HG02798 (cell line): ENCODE measurements at regions not wholly inside any gene's neighbourhood (a gene's known extent, or its start where the extent isn't known, plus 50 kb on each side); places are given as distances from the start of the nearest gene placed in this dataset.

Experiments
- ATAC-seq: cut with Tn5 transposase; IDR thresholded peaks from one replicate; pipeline ENCODE4 v1.9.1; 2021; ENCODE audit warnings: mild to moderate bottlenecking; ENCODE audit not compliant: unreplicated experiment, poor library complexity

DNA sequence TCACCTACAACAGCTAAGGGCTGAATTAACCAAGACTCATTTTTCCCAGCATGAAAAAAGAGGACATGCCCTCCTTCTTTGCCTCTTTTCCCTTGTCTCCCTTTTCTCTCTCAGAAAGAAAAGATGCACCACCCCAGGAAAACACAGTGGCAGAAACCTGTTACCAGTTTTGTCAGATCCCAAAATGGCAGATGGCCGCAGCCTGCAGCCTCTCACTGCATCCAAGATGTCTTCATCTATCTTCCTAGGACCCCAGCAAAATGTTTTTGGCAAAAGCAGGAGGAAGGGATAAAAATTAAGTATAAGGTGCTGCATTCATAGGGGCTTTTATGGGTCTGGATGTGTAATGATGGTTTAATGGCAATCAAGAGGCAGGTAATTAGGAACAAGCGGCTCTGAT, 266.6 kb upstream of the NPVF start:
- no peak for ATAC-seq

DNA sequence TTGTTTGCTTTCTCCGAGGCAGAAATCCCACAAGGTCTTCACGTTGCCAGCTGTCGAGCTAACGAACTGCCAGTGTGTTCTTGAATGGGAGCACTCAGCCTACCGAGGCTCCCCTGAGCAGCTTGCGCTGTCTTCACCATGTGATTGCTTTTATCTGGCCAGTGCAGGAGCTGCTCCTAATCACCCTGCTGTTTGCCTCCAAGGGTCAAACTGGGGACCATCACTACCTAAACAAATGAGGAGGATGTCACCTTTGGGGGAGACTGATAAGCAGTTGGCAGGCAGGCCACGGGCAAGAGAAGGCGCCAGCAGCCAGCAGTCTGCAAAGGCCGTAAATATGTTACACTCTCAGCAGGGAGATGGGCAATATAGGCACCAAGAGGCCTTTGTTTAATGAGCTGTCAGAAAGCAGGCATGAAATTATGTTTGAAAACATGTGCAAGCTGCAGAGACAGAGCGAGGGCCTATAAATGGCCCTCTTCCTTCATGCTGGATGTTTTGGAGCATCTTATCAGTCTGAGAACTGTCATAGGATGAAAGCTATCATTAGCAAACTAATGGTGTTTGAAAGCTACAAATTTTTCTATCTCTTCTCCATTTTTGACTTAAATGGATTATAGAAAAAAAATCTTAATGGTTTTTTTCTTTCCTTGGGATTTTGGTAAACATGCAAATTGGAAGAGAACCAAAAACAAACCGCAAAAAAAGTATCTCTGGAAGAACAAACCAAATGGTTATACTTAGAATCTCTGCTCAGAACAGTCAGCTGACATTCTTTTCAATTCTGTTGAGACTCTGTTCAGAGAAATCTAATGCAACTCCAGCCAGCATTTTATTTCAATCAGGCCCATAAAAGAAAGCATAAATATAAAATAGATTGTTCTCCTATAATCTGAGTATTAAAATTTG, 267.3 kb upstream of the NPVF start:
- no peak for ATAC-seq

DNA sequence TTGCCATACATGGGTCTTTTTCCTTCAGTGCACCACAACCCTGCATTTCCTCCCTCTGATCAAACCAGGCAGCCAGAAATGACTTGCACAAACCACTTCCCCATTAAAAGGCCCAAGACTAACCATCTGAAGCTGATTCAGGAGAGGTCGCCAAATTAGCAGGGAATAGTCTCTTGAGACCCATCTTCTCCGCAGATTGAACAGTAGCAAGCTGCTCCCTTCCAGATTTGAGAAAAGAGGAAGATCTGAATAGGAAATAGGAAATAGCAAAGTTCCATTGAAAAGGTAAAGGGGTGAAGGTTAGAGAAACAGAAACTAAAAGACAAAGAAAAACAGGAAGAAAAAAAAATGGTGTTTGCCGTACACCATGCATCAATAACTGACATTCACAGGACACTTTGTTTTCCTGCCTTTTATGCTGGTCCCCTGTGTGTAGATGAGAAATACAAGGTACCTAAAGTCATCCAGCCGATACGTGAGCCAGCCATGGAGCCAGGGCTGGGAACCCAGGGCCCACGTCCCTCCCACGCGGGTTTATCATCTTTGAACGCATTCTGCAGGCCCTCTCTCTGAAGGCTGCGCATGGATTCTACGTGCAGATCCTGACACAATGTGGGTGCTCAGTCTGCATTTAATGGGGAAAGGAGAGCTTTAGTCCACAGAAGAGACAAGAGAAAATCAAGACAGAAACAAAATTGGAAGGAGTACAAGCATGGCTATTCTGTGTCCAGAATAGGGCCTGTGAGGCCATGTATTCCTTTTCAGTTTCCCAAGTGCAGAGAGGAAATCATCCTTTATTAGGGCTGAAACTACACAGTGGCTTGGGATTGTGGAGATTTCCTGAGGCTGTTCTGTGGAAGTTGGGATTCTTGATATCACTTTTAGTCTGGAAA, 268.4 kb upstream of the NPVF start:
- peak; percentile 75 for ATAC-seq

DNA sequence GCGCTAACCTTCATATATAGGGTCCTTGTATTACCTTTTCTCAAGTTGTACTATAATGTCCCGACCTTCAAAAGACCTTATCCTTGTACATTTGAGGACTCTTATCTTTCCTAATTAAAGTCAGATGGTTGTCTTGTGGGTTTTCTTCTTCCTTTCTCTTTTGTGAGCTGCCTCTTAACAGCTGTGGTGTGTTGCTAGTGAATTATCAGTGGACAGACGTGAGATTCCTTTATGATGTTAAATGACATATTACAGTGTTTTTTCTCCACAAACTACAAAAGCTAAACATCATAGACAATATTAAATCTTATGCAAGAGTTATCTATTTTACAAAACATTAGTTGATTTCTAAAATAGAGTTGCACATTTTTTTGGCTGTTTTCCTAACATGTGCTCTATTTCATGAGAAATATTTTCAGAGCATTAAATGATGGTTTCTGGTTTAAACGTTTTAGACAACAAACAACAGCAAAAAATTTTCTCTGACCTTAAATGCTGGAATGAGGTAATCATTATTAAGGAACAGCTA, 272.2 kb upstream of the NPVF start:
- no peak for ATAC-seq

DNA sequence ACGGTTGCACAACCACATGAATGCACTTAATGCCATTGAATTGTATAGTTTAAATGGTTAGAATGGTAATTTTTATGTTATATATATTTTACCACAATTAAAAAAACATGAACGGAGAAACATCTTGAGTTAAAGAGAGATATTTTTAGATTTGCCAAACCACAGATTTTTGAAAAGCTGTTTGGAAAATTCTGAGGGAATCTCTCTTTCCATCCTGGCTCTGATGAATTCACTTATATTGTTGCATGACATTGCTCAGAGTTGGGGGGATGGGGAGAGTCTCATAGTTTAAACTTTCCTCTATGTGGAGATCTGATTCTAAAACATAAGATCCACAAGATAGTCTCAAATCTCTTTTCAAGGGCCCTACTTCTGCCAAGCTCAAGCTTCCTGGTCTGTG, 275.0 kb upstream of the NPVF start:
- no peak for ATAC-seq

DNA sequence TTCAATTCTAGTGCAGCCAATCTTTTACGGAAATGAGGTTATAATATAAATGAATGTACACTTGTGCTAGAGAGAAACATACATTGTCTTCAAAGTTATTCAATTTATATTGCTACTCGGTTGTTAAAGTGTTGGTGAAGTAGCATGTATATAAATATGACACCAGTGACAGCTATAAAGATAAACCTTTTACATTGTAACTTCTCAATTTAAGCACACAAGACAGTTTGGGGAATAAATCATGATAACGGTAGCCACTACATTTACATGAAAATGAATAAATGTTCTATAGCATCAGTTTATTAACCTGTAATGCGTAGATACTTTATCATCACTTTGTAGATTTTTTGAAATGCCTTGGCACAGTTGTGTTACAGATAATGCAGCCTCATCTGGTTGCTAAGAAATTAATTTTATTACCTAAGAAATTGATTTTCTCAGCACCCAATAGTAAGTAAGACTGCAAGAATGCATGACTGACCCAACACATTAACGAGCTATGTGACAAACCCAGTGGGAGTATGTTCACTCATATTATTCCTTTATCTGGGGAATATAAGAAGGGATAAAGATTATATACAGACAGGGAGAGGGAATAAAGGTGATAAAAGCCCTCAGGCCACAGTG, 283.9 kb upstream of the NPVF start:
- ATAC-seq = no peak

DNA sequence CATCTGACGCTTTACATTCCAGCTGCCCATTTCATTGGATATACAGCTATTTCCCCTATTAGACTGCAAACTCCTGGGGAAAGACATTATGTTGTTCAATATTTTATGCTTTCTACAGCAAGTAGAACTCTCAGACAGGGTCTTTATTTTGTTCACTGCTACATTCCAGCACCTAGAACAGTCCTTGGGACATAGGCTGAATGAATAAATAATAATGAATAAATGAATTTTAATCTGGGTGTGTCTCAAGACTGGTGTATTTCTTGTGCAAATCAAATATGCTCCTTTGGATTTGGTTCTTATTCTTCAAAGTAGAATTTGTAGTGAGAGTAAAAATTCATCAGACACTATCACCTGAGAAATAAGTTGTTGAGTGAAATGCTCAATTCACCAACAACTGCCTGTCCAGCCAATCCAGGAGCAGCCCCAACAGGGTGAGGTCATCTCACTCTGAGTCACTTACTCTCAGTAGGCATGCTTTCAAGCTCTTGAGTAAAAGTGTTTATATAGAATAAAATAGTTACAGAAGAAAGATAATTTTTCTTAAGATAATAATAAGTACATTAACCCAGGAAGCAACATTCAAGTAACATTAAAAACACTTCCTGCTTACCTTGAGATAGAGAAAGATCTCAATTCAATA, 287.5 kb upstream of the NPVF start:
- no peak for ATAC-seq

DNA sequence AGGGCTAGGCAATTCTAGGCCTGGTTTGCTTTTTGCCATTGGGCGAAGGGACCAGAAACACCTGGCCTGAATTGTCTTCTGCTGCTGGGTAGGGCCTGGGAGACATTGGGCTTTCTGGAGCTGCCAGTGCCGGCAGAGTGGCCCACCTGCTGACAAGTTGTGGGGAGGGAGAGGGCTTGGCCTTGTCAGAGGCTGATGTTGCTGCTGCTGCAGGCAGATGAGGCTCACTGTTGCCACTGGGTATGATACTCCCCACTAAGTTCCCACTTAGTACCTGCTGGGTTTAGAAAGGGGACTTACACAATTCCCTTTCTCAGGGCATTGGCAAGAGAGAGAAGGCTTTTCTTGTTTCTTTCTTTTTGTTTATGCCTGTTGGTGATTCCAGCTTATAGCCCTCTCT, 289.6 kb upstream of the NPVF start:
- ATAC-seq = no peak

DNA sequence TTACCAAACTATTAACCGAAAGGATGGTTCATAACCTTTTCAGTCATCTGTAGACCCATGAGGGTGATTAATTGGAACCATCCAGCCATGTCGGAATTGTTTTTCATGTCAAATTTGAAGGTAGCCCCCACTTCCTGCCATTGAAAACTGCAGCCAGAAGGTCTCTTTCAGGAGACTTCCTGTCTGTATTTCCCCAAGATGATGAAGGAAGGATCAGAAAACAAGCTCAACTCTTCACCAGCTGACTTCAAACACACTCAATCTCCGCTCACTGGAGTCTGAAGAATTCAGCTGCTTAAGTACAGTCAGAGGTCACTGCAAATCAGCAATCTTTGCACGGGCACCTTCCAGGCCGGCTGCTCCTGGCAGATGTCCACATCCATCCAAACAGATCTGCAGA, 291.7 kb upstream of the NPVF start:
- ATAC-seq = no peak

DNA sequence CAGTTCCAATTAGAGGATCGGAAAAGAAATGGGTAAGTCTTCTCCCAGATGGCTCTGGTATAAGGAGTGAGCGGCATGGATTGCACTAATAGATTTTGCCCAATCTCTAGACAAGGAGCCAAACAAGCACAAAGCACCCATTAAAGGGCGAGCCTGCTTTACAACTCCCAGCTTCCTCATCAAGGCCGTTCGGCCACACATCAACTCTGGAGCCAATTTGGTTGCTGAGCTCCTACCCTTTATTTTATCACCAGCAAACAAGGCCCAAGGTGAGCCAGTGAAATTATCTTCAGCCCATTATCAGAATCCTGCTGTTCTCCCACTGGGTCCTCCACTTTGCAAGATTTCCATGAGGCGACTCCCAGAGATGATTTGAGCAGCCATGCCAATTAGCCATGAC, 292.2 kb upstream of the NPVF start:
- no peak for ATAC-seq

DNA sequence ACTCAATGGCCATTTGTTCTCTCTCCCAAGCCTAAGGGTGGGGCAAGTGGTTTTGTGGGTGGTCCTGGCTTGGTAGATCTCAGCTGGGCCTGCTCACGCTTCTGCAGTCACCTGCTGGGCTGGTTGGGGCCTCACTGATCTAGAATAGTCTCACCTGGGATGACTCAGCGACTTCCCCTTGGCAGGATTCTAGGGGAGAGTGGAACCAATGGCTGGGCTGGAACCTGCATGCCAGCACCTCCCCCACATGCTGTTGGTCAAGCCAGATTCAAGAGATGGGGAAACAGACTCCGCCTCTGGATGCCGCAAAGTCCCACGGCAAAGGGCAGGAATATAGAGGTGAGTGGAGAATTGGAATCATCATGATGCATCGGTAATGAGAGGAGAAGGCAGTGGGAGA, 292.9 kb upstream of the NPVF start:
- ATAC-seq = no peak

DNA sequence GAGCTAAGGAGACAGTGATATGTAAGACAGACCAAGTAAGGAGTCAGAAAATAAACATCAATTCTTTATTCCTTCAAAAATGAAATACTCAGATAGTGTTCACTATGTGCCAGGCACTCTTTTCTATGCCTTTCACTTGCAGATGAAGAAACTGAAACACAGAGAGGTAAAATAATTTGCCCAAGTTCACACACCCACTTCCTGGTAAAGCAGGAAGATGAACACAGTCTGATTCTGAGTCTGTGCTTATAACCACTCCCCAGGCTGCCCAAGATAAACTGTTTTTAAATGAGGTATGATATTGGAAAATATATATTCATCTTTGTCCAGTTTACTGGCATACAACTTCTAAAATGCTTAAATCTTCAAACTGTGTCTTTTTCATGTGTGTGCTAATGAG, 294.4 kb upstream of the NPVF start:
- no peak for ATAC-seq

DNA sequence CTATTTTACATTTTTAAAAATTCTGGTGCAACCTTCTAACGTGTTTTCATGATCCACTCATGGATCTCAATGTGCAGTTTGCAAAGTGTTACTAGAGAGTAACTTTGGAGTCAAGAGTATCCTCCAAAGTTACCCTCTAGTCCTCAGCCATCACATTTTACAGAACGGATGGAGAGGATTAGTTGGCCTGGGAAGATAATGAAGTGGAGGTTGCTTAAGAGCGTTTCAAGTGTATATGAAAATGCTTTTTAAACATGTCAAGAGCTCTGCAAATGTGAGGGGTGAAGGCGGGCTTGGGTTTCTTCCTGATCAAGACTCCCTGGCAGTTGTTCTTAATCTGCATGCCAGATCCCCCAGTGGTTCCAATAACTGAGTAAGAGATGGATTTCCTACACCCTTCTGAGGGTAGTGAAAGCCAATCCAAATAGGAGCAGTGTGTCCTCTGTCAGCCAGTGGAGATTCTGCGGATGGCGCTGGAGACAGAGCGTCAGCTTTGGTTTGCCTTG, 299.4 kb upstream of the NPVF start:
- no peak for ATAC-seq

DNA sequence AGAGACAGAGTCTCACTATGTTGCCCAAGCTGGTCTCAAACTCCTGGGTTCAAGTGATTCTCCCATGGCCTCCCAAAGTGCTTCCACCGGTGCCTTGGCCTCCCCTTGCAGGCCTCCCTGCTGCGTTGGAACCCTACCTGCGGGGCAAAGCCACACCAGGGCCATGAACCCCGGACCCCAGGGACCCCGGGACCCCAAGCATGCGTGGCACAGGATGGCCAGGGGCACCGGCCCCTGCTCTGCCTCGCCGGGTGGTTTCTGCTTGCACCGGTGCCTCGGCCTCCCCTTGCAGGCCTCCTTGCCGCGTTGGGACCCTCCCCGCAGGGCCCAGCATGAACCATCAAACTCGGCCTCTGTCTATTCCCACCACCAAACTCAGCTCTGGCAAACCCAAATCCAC, 301.0 kb upstream of the NPVF start:
- ATAC-seq = no peak

DNA sequence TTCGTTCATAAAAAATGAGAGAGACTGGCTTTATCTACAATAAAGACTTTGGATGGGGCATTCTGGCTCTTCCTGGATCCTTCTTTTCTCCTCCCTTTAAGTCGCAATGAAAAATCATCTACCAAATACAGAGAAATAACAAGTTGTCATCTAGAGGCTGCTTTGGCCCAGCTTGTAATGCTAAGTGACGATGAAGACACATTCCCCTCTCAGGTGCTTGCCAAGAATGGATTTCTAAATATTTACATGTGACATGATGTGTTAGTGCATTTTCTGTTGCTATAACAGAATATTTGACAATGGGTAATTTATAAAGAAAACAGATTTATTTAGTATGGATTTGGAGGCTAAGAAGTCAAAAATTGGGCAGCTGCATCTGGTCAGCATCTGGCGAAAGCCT, 308.6 kb upstream of the NPVF start:
- no peak for ATAC-seq

DNA sequence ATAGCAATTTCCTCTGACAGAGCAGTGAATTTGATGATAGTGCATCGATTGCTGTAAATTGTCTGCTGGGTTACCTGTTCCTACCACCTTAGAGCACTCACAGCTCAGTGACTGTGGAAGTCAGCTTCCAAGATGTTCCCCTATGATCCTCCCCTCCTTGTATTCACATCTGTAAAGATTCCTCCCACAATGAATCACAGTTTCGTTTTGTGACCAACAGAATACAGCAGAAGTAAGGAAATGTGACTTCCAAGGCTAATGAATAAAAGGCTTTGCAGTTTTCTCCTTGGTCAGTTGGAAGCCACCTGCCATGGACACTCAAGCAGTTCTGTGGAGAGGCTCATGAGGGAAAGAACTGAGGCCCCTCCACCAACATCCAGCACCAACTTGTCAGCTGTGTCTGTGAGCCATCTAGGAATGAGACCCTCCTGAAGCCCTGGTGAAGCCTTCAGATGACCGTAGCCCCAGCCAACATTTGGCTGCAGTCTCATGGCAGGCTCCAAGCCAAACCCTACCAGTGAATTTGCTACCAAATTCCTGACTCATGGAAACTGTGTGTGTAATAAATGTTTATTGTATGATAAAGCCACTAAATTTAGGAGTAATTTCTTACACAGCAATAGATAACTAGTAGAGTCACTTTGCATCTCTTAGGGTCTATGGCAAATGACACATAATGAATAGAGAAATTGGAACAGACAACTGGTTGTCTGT, 309.5 kb upstream of the NPVF start:
- ATAC-seq = no peak

DNA sequence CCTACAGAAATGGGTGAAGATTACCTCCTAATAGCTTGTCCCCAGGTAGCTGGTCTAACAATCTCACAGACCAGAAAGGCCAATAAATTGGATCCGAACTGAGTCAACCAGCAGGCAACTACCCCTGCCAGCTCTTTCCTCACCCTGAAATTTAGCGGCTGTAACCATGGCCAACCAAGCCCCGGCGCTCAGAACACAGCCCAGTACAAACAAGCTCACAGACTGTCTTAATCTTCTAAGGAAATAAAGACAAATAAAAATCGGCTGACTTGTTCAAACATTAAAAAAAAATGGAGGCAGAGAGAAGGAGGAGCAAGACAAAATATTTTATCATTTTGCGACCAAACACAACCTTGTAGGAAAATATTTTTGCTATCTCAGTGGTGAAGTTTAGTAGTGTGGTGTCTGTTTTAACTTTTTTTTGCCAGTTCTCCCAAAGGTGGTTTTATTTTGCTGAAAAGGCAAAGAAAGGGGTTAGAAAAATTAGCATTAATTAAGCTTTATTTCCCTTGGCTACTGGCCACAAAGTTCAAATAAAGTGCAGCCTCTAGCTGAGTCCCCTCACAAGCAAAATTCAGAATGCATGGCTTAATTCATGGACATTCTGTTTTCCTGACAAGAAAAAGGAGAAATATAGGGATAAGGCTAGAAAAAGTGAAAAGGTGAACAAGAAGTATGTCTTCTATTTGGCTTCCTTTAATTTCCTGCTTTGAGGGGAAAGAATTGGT, 313.0 kb upstream of the NPVF start:
- ATAC-seq = no peak

DNA sequence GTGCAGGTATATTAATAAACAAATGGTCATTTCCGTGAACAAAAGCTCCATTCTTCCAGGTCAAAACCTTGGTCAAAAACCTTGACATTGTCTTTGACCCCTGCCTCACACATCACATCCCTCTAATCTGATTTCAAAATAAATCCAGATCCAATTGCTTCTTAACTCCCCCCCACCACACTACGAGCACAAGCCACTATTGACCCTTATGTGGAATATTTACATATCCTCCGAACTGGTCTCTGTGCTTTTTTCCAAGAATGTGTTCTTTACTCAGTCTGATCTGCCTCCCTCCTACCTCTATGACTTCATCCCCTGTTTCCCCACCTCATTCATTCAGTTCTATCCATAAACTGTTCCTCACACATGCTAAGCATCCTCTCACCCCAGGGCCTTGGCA, 313.6 kb upstream of the NPVF start:
- ATAC-seq = no peak

DNA sequence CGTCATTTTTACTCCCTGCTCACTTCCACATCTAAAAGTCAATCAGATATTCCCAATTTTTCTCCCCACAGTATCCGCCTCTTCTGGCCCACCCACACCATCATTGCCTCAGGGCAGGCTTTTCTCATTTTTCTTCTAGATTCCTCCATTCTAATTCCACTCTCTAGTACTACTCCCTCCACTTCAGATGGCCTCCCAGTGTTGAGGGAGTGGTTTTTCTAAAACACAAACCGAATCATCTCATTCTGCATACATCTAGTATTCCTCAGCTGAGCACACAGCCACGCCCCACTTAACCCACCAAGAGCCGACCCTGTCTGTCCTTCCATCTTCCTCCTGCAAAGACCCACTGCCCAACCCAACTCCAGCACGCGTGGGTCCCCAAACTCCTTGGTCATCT, 314.9 kb upstream of the NPVF start:
- no peak for ATAC-seq
